Smooth muscle cell (in vitro differentiated cells): ENCODE measurements at regions not wholly inside any gene's neighbourhood (a gene's known extent, or its start where the extent isn't known, plus 50 kb on each side); places are given as distances from the start of the nearest gene placed in this dataset.

Experiments used
- DNase-seq: peaks from one replicate; lab custom pipeline; 2025; ENCODE audit not compliant: unreplicated experiment; lab: John Stamatoyannopoulos, UW
- H2AFZ ChIP-seq: fragments of 200-600 bp; sonication (generic); 2 replicates; pipeline ENCODE4 v1.6.0; 2016; ENCODE audit warnings: antibody characterized with exemption, low read depth, mild to moderate bottlenecking
- H3F3A ChIP-seq: fragments of 200-600 bp; sonication (generic); 2 replicates; pipeline ENCODE4 v1.6.0; 2017; ENCODE audit warnings: antibody characterized with exemption, low read depth
- H3K27ac ChIP-seq: fragments of 200-600 bp; sonication (generic); 2 replicates; pipeline ENCODE4 v1.5.1; 2016; ENCODE audit warnings: low read depth, mild to moderate bottlenecking
- H3K27me3 ChIP-seq: fragments of 200-600 bp; sonication (generic); 2 replicates; pipeline ENCODE4 v1.6.1; 2016; ENCODE audit warnings: low read depth, mild to moderate bottlenecking
- H3K36me3 ChIP-seq: fragments of 200-600 bp; sonication (generic); 2 replicates; pipeline ENCODE4 v1.5.1; 2016; ENCODE audit warnings: low read depth
- H3K4me1 ChIP-seq: fragments of 200-600 bp; sonication (generic); 2 replicates; pipeline ENCODE4 v1.5.1; 2016; ENCODE audit warnings: low read depth
- H3K4me2 ChIP-seq: fragments of 200-600 bp; sonication (generic); 2 replicates; pipeline ENCODE4 v1.6.0; 2016; ENCODE audit warnings: mild to moderate bottlenecking
- H3K4me3 ChIP-seq: fragments of 200-600 bp; sonication (generic); 2 replicates; pipeline ENCODE4 v1.5.1; 2016; ENCODE audit warnings: mild to moderate bottlenecking
- H3K79me2 ChIP-seq: fragments of 200-600 bp; sonication (generic); 2 replicates; pipeline ENCODE4 v1.6.0; 2016; ENCODE audit warnings: low read depth, mild to moderate bottlenecking
- H3K9ac ChIP-seq: fragments of 200-600 bp; sonication (generic); 2 replicates; pipeline ENCODE4 v1.6.0; 2016; ENCODE audit warnings: low read depth
- H3K9me3 ChIP-seq: fragments of 200-600 bp; sonication (generic); replicated peaks from 2 replicates; pipeline ENCODE4 v1.5.1; 2016; ENCODE audit warnings: low read depth
- H4K20me1 ChIP-seq: fragments of 200-600 bp; sonication (generic); 2 replicates; pipeline ENCODE4 v1.6.0; 2016; ENCODE audit warnings: low read depth
- CTCF ChIP-seq: fragments of 200-600 bp; sonication (generic); IDR thresholded peaks from 2 replicates; pipeline ENCODE4 v1.5.1; 2017; ENCODE audit warnings: borderline replicate concordance, mild to moderate bottlenecking, antibody characterized with exemption; ENCODE audit not compliant: insufficient read depth, poor library complexity, severe bottlenecking
- WGBS: methylation state at CpG from one replicate; pipeline ENCODE4 v1.1.7; 2016; ENCODE audit warnings: low lambda C conversion rate; 5-methylcytosine and 5-hydroxymethylcytosine counted together

GRCh38 chr12:75666939-75667334 is 155.5 kb upstream of the KRR1 start:
- Histone ChIP-seq H2AFZ (peak overlapping the region; percentile 85), H3K4me3 (no peak overlapping the region), H3K79me2 (no peaks in the 10 kb centered on the region), H3K27ac (peak overlapping the region; percentile 99), H3K4me2 (peak overlapping the region; percentile 72), H3K27me3 (no peaks in the 10 kb centered on the region), H3K4me1 (peaks cover 28% of the 10 kb centered on the region), H3K9ac (peak overlapping the region; percentile 78), H3F3A (peaks cover 14% of the 10 kb centered on the region), H4K20me1 (no peaks in the 10 kb centered on the region), H3K36me3 (no peaks in the 10 kb centered on the region), H3K9me3 (no peaks in the 10 kb centered on the region)
- TF ChIP-seq CTCF: no peak
- no peak for DNase-seq
- WGBS: 35% methylated on average over 2 of the region's 2 CpGs

GRCh38 chr12:75666126-75666938 is 154.9 kb upstream of the KRR1 start:
- TF ChIP-seq CTCF: no peak
- Histone ChIP-seq H3K4me2 (peak overlapping the region; percentile 72), H3K9ac (peak overlapping the region; percentile 78), H4K20me1 (no peaks in the 10 kb centered on the region), H3K27ac (peak overlapping the region; percentile 99), H3K9me3 (no peaks in the 10 kb centered on the region), H2AFZ (peak overlapping the region; percentile 85), H3K36me3 (no peaks in the 10 kb centered on the region), H3F3A (peaks cover 14% of the 10 kb centered on the region), H3K4me1 (peaks cover 28% of the 10 kb centered on the region), H3K79me2 (no peaks in the 10 kb centered on the region), H3K27me3 (no peaks in the 10 kb centered on the region), H3K4me3 (no peak overlapping the region)
- no peak for DNase-seq
- 54% methylated on average over 5 of the region's 5 CpGs for WGBS

DNA sequence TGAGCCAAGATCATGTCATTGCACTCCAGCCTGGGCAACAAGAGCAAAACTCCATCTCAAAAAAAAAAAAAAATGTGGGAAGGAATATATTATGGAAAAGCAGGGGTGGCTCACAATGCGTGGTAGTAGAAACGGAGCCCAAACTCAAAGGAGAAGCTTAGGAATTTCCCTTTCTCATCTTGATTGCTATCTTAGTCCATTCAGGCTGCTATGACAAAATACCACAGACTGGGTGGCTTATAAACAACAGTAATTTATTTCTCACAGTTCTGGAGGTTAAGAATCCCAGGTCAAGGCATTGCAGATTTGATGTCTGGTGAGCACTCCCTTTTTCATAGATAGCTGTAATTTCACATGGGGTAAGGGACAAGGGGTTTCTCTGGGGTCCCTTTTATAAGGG is 153.8 kb upstream of the KRR1 start:
- peak overlapping the region; percentile 72 for H3K4me2 ChIP-seq
- peaks cover 14% of the 10 kb centered on the region for H3F3A ChIP-seq
- peak overlapping the region; percentile 63 for H2AFZ ChIP-seq
- H3K4me1 ChIP-seq: peaks cover 28% of the 10 kb centered on the region
- no peak overlapping the region for H3K4me3 ChIP-seq
- WGBS: 9% methylated on average over 2 of the region's 2 CpGs
- H3K36me3 ChIP-seq: no peaks in the 10 kb centered on the region
- H3K9ac ChIP-seq: peak overlapping the region; percentile 78
- no peaks in the 10 kb centered on the region for H3K9me3 ChIP-seq
- no peak for TF ChIP-seq CTCF
- no peaks in the 10 kb centered on the region for H3K79me2 ChIP-seq
- H3K27me3 ChIP-seq: no peaks in the 10 kb centered on the region
- no peaks in the 10 kb centered on the region for H4K20me1 ChIP-seq
- DNase-seq: no peak
- H3K27ac ChIP-seq: peak overlapping the region; percentile 99
